ENCODE measurements at regions not wholly inside any gene's neighbourhood (a gene's known extent, or its start where the extent isn't known, plus 50 kb on each side); places are given as distances from the start of the nearest gene placed in this dataset.
"Not testable (repeated sequence)": the region's sequence is repeated elsewhere in the genome, so short reads cannot be mapped to it uniquely, and the experiment has no call there.

DNA sequence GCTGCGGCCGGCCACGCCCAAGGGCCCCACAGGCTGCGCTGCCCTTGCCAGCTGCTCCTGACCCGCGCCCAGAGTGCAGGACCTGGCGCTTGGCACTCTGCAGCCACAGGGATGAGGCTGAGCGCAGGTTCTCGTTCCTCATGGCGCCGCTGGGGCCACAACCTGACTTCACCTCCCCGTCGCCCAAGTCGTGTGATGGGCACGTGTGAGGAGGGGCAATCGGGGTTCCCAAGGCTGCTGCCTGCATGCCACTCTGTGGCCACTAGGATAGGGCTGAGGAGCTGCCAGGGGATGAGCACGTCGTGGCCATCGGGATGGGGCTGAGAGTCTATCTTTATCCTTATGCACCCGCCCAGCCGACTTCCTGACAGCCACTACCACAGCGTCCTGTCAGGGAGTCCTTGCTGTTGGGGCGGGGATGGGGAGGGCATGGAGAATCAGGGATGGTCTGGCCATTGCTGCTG lies 1890.0 kb upstream of the CDH9 start:
- not testable (repeated sequence) for DNase-seq

DNA sequence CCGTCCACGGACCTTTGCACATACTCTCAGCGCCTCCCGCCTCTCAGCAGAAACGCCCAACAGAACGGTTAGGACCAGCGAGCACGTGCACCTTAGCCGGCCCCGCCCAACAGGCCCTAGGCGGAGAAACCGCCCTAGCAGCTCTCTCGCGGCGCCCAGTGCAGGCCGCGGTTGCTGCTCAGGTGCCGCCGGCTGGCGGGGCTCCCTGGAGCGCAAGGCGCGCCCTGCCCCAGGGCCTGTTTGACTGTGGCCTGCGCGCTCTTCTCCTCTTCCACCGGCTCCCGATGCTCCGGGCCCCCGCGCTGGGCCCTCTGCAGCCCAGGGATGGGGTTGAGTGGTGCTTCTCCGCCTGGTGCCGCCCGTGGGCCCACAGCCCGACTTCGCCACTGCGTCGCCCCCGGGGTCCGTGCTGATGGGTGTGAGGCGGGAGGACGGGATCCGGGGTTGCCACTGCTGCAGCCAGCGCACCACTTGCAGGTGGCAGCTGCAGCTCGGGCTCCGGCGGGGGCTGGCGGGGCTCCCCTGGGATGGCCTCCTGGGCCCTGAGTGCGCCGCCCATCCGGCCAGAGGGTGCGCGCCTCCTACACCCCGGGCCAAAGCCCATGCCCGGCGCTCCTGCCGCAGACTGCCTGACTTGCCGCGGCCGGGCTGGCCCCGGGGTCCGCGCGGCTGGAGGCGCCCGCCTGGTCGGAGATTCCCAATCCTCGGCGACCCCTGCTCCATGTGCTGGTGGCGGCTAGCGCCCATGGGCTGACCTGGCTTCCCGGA lies 1889.4 kb upstream of the CDH9 start:
- no peak for DNase-seq

GRCh38 chr5:28926422-28926821 lies 1888.0 kb upstream of the CDH9 start:
- no peak for DNase-seq

GRCh38 chr5:28917631-28918030 lies 1879.2 kb upstream of the CDH9 start:
- DNase-seq, result no peak

DNA sequence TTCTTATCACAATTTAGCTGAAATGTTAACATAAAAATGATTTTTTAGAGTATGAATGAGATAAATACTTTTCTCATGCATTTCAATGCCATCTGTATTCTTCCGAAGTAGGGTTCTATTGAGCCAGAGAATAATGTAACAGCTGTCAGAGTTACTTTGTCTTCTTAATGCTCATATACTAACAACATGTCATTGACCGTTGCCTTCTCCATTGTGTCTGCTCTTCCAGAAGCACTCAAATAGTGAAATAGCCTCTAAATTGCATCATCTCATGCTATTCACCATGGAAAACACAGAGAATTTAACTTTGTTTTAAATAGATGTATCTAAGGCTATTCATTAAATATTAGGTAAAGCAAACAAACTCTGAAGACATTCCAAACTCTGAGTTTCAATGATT lies 1875.9 kb upstream of the CDH9 start:
- no peak for DNase-seq

DNA sequence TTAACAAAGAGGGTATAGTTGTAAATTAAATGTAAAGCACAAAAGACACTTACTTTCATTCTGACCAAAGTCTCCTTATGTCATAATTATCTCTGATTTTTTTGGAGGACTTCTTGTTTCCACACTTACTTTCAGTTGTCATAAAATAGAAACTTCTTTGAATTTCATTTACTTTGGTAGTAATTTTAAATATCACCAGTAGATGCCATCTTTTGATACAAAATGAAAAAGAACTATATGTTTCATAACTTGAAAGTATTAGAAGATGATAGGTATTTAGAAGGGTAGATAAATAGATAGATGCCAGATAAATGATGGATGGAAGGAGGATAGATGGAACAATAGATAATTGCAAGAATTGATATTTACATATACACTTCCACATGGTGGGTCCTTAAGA lies 1865.3 kb upstream of the CDH9 start:
- no peak for DNase-seq

- no peak for DNase-seq
Measured at GRCh38 chr5:28896949-28897348, 1858.6 kb upstream of the CDH9 start.

GRCh38 chr5:28880936-28881335 lies 1842.5 kb upstream of the CDH9 start:
- DNase-seq, result no peak

DNA sequence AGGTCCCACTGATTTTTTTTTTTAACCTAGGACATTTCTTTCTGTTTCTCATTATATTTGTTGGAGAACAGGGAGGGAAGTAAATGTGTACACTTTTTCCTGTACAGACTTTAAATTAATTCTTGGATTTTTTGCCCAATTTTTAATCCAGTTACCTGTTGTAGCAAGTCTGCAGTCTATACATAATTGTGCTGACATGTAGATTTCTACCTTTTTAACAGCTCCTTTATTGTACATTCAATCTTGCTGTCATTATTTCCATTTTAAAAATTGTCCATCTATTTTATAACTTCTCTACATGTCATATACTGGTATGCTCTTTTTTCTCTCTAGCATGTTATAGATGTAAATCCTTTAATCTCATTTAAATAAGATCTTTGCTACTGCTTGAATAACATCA lies 1838.7 kb upstream of the CDH9 start:
- no peak for DNase-seq

DNA sequence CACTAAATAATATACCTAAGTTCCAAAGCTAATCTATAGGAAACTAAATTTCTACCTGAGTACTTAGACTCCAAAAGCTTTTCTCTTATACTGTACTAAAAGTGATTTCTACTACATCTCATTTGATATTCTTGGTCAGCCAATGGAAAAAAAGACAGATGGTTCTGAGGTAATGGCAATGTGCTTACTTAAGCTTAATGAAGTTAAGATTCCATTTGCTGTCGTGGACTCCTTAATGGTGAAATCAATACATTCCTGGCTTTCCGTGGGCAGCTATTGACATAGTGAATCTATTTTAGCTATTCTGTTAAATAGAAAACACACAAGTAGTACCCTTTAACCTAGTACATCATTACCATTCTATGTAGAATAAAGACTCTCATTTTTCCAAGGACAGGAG lies 1825.6 kb upstream of the CDH9 start:
- DNase-seq, result no peak

DNA sequence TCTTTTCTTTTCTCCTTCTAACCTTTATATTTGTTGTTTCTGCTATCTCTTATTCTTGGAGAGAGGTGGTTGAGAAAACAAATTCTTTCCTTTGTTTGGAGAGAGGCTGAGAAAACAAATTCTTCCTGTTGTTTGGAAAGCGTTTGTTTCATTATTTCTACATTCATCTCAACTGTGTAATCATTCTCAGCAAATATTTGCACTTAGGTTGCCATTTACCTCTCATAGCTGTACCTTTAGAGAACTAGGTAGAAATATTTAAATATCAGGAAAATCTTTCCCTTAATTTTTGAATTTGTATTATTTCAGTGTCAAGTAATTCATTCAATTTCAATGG lies 1824.4 kb upstream of the CDH9 start:
- DNase-seq, result no peak

GRCh38 chr5:28862137-28862859 lies 1823.9 kb upstream of the CDH9 start:
- DNase-seq, result no peak

- DNase-seq, result no peak
Measured at GRCh38 chr5:28855626-28856025, 1817.2 kb upstream of the CDH9 start.

DNA sequence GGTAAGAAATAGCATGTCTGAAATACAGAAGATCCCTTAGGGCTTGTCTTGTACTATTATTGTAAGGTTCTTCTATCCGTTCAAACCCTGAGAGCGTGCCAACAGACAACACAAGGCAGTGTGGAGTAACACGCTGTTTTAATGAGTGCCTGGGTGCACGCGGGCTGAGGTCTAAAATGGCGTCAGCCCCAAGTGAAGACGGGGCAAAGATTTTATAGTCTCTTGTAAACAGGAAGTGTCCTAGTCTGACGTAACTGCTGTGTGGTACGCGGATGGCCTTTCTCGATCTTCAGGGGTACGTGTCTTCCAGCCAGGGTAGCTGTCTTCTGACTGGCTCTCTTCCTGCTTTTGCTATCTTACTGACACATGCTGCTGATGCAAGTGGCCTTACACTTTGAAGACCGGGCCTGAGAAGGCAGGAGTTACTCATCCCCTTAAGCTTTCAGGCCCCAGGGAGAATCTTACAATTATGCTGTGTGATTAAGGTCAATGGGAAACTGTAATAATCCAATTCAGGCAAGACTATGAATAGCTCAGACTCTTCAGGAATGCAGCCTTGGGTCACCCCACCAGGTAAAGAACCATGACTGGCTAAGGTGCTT lies 1812.0 kb upstream of the CDH9 start:
- no peak for DNase-seq

- DNase-seq, result no peak
Measured at GRCh38 chr5:28831042-28831441, 1792.7 kb upstream of the CDH9 start.

- DNase-seq, result no peak
Measured at GRCh38 chr5:28823231-28823630, 1784.8 kb upstream of the CDH9 start.

DNA sequence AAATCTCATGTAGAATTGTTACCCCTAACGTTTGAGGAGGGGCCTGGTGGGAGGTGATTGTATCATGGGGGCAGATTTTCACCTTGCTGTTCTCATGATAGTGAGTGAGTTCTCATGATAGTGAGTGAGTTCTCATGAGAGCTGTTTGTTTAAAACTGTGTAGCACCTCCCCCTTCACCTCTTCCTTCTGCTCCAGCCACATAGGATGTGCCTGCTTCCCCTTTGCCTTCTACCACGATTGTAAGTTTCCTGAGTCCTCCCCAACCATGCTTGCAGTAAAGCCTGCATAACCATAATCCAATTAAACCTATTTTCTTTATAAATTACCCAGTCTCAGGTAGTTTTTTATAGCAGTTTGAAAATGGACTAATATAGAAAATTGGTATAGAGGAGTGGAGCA lies 1783.7 kb upstream of the CDH9 start:
- DNase-seq, result no peak

- DNase-seq, result no peak
Measured at GRCh38 chr5:28810751-28811136, 1772.4 kb upstream of the CDH9 start.

- no peak for DNase-seq
Measured at GRCh38 chr5:28809811-28810750, 1771.7 kb upstream of the CDH9 start.

DNA sequence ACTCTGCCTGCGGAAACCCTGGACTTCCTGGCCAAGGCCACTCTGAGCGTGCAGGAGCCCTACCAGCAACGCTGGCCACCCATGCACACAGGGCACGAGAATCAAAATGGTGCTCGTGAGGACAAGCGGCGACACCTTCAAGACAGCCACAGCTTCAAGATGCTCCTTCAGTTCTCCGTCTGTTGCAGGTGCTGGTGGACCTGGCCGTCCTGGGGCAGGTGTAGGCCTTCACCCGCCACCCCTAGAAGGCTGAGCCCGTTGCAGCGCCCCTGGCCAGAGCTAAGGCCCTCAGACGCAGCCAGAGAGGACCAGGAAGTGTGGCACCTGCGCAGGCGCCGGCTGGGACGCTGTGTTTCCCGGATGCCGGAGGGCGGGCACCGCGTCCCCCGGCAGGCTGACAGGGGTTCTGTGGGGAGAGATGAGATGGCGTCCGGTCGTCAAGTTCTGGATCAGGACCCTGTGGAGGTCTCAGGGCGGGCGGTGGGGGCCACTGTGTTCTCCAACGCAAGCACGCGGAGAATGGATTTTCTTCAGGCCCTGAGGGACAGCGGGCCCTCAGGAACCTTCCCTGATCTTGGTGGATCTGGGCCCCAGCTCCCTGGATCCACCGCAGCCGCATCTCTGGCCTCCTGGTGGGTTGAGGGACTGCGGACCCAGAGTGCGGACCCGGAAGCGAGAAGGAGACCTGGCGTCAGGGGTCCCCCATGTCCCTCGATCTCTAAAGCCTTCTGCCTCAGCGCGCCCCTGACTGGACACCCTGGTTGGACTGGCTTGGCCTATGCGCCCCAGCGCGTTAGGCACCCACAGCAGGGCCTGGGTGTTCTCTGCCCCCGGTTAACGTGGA lies 1770.8 kb upstream of the CDH9 start:
- DNase-seq, result no peak

- DNase-seq, result no peak
Measured at GRCh38 chr5:28807195-28807729, 1768.9 kb upstream of the CDH9 start.
